HG02885 (cell line): ENCODE measurements at regions not wholly inside any gene's neighbourhood (a gene's known extent, or its start where the extent isn't known, plus 50 kb on each side); places are given as distances from the start of the nearest gene placed in this dataset.

Experiments
- ATAC-seq: cut with Tn5 transposase; IDR thresholded peaks from one replicate; pipeline ENCODE4 v1.9.1; 2021; ENCODE audit warnings: mild to moderate bottlenecking; ENCODE audit not compliant: unreplicated experiment, poor library complexity

DNA sequence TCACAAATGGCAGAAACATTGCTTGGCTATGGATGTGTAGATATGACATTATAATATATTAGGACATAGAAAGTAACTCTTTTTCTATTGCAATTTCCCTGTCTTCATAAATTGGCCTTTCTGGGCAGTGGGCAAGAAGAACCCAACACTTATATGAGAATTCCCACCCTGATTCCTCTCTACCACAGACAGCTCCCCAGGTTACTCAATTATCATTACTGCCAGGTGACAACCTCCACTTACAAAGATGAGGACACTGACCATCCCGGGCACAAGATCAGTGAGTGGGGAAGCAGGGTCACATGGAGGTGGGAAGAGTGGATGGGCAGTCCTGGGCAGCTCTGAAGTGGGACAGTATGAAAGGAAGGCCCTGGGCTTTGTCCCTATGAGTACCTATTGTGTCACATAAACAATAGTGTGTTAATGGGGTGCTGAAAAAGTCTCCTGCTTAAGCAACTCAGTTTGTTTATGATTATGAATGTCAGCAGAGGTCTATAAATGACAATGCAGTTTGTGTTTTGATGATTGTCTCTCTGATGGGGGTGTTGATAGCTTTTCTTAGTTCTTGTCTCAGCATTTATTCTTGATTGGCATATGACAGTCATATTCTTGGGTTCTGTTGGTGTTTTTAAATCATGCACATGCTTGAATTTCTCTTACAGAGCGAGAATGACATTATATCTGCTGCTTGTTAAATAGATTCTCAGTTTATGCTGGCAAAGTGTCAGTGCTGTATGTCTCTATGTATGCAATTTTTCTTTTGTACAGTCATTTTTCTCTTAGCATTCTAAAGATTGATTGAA is 99.9 kb downstream of the SLIT2 start:
- no peak for ATAC-seq

DNA sequence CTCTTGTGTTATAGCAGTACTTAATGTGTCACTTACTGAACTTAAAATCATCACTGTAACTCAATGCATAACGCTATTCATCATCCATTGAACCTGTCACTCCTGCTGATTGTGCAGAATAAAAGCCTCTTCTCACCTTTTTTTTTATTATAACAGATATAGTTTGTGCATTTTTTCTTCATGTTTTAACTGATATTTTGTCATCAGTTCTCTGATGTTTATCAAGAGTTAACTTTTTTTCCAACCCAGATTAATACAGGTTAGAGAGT is 100.4 kb downstream of the SLIT2 start:
- ATAC-seq: no peak

GRCh38 chr4:20353646-20354045 is 101.9 kb downstream of the SLIT2 start:
- no peak for ATAC-seq

- no peak for ATAC-seq
Measured at GRCh38 chr4:20354120-20354519, 102.4 kb downstream of the SLIT2 start.

GRCh38 chr4:20356565-20356964 is 104.9 kb downstream of the SLIT2 start:
- no peak for ATAC-seq

- ATAC-seq: no peak
Measured at GRCh38 chr4:20358110-20358509, 106.4 kb downstream of the SLIT2 start.

DNA sequence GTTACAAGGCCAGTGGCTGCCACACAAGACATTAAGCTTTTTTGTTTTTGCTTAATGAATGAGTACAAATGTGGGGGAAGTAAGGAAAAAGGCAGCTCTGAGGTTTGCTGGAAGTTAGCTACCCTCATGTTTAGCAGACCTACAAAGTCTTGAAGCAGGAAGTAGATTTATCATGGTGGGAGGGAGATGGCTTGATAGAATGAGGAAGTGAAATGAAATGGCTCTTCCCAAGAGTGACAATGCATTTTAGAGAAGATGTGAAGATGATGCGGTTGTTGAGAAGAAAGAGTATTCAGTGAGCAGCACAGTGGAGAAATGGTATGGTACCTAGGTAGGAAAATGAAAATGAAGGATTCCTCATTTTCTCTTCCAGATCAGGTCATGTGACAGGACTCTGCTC is 108.0 kb downstream of the SLIT2 start:
- ATAC-seq: peak; percentile 75

DNA sequence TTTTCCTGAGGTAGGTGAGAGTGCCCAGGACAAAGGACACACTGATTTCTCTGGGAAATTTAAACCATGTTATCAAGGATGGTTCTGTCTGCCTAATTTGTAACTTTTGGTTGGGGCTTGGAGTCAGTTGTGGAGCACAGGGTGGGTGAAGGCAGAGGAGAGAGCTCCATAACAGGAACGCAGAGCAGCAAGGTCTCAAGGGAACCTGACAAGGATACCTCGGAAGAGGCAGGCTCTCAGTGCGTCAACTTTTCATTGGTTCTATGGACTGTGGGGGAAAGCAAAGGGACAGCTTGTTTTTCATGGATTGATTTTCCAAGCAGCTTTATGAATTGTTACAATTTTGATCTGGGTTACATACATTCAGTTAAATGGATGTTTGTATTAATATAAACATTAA is 110.4 kb downstream of the SLIT2 start:
- ATAC-seq: no peak

DNA sequence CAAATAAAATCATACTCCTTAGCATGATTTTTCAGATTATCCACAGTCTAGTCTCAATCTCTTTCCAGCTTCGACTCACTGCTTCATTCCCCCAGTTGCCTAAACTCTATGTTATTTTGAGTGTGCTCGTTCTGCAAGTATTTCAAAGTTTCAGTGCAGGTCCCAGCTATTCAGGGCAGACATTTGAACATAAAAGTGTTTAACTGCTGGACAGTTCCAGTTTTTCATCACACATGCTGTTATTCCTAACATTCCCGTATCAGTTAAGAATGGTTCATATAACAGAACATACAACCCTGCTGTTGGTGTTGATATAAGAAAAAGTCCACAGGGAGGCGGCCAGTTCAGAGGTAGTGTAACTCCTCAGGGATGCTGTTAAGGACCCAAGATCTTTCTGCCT is 113.3 kb downstream of the SLIT2 start:
- no peak for ATAC-seq

DNA sequence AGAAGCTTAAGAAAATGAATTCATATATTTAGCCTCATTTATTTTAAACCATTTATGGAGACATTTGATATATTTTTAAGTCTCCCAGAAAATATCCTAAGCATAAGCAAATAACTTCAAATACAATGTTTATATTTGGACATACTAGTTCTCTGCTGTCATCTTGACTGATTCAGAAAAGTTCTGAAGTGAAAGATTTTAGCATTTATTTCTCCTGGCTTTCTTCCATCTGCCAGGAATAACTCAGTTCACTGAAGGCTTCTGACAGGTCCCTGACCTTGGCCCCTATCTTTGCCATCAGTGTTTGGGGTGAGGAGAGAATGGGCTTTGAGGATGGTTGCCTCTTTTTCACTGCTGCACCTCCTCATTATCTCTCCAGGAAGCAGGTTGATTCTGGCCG is 115.7 kb downstream of the SLIT2 start:
- no peak for ATAC-seq

- no peak for ATAC-seq
Measured at GRCh38 chr4:20368926-20369325, 117.2 kb downstream of the SLIT2 start.

GRCh38 chr4:20370274-20370673 is 118.6 kb downstream of the SLIT2 start:
- ATAC-seq: no peak

DNA sequence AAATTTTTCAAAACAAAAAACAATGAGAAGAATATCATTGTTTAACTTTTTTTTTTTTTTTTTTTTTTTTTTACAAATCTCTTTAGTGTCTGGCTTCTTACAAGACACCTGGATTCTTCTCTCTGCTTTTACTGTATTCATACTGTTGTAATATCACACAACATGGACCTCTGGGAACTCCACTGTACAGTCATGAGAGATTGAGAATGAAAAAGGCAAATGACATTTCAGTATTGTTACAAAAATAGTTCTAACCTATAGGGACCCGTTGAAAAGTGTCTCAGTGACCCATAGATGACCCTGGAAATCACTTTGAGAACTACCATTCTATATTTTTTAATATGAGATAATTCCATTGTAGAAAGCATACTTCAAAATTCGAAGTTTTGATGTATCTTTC is 124.4 kb downstream of the SLIT2 start:
- ATAC-seq: peak; percentile 52

DNA sequence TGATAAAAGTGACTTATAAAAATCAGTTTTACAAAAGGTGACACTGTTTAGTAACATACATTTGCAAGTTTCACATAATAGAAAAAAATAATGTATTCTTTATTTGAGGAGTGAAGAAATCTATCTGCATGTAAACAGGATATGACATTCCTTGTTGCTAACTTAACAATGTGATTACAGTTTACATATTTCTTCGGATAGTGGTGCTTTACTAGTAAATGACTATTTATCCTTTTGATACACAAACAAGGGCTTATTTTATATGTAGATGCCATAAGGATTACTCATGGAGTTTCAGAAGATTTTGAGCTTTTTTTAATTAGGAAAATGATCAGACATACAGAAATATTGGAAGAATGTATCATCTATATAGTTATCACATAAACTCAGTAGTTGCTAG is 126.5 kb downstream of the SLIT2 start:
- no peak for ATAC-seq

- ATAC-seq: no peak
Measured at GRCh38 chr4:20381005-20381404, 129.3 kb downstream of the SLIT2 start.

DNA sequence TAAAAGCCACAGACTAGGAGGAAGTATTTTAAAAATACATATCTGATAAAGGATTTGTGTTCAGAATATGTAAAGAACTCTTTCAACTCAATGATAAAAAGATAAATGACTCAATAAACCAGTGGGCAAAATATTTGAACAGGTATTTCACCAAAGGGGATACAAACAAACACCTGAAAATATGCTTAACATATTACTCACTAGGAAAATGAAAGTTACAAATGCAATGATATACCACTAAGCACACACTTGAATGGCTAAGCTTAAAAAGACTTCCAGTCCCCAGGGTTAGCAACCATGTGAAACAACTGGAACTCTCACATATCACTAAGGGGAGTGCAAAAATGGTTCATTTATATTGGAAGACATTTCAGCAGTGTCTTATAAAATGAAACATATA is 131.6 kb downstream of the SLIT2 start:
- no peak for ATAC-seq

GRCh38 chr4:20383969-20384368 is 132.3 kb downstream of the SLIT2 start:
- ATAC-seq: no peak

GRCh38 chr4:20384456-20384855 is 132.8 kb downstream of the SLIT2 start:
- no peak for ATAC-seq

GRCh38 chr4:20386001-20386740 is 134.5 kb downstream of the SLIT2 start:
- ATAC-seq: no peak

- ATAC-seq: no peak
Measured at GRCh38 chr4:20386906-20387305, 135.2 kb downstream of the SLIT2 start.

DNA sequence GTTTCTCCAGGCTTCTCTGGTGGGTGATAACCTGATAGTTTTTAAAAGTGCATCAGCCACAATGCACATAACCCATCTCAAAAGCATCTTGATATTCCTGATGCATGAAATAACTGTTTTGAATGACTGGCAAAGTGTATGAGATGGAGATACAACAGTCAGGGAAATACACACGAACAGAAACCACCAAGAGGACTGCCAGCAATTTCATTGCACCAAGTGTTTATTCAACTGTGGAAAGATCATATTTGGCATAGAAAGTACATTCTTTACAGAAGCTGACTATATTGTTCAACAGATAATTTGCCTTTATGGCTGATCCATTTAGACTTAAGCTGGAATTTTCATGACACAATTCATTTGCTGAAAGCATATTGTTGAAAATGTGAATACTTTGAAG is 139.5 kb downstream of the SLIT2 start:
- ATAC-seq: no peak

DNA sequence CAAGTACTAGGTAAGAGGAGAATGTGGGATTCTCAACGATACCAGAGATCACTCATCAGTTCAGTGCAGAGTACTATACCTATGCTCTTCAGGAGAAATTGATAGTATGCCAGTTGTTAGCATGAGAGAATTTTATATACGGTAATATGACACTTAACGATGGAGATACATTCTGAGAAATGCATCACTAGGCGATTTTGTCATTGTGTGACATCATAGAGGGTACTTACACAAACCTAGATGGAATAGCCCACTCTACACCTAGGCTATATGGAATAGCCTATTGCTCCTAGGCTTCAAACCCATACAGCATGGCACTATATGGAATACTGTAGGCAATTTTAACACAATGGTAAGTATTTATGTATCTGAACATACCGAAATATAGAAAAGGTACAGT is 140.2 kb downstream of the SLIT2 start:
- no peak for ATAC-seq
